ENCODE measurements at regions not wholly inside any gene's neighbourhood (a gene's known extent, or its start where the extent isn't known, plus 50 kb on each side); places are given as distances from the start of the nearest gene placed in this dataset.

GRCh38 chr6:98325366-98325765 lies 509.0 kb upstream of the POU3F2 start:
- H3K4me3 ChIP-seq (replicated peaks; ENCODE audit: insufficient read depth, low read length): no peak overlapping the region
- no peak for DNase-seq (ENCODE audit: low read depth in 1 of 2, low spot score in 1 of 2)

GRCh38 chr6:98333273-98333672 lies 501.1 kb upstream of the POU3F2 start:
- no peak for TF ChIP-seq GABPA (IDR thresholded peaks at IDR 0.05; ENCODE audit: low read depth)
- TF ChIP-seq CTCF (IDR thresholded peaks at IDR 0.05; ENCODE audit: insufficient read depth, low read length): no peak
- no peak for TF ChIP-seq SPI1 (IDR thresholded peaks at IDR 0.05; ENCODE audit: borderline replicate concordance, low read depth)
- TF ChIP-seq POLR2AphosphoS5 (IDR thresholded peaks at IDR 0.05; ENCODE audit: low read depth): no peak
- TF ChIP-seq REST (IDR thresholded peaks at IDR 0.05; ENCODE audit: insufficient replicate concordance, low read depth): no peak
- H3K27ac ChIP-seq (replicated peaks): no peak overlapping the region
- H3K4me3 ChIP-seq (replicated peaks; ENCODE audit: insufficient read depth, low read length): no peak overlapping the region
- H3K27me3 ChIP-seq (ENCODE audit: insufficient read depth, poor library complexity, severe bottlenecking): no peaks in the 10 kb centered on the region
- DNase-seq (ENCODE audit: low read depth in 1 of 2, low spot score in 1 of 2): no peak

More at GRCh38 chr6:98325366-98325765, 509.0 kb upstream of the POU3F2 start:
- Histone ChIP-seq H3K27me3 (ENCODE audit: insufficient read depth, poor library complexity, severe bottlenecking) (no peaks in the 10 kb centered on the region), H3K27ac (replicated peaks) (no peak overlapping the region)
- no peak for TF ChIP-seq SPI1 (IDR thresholded peaks at IDR 0.05; ENCODE audit: borderline replicate concordance, low read depth)
- no peak for TF ChIP-seq CTCF (IDR thresholded peaks at IDR 0.05; ENCODE audit: insufficient read depth, low read length)
- TF ChIP-seq GABPA (IDR thresholded peaks at IDR 0.05; ENCODE audit: low read depth): no peak
- no peak for TF ChIP-seq REST (IDR thresholded peaks at IDR 0.05; ENCODE audit: insufficient replicate concordance, low read depth)
- no peak for TF ChIP-seq POLR2AphosphoS5 (IDR thresholded peaks at IDR 0.05; ENCODE audit: low read depth)

GRCh38 chr6:98335594-98335993 lies 498.8 kb upstream of the POU3F2 start:
- H3K27me3 ChIP-seq (ENCODE audit: insufficient read depth, poor library complexity, severe bottlenecking): no peaks in the 10 kb centered on the region
- H3K27ac ChIP-seq (replicated peaks): no peak overlapping the region
- TF ChIP-seq CTCF (IDR thresholded peaks at IDR 0.05; ENCODE audit: insufficient read depth, low read length): no peak
- TF ChIP-seq REST (IDR thresholded peaks at IDR 0.05; ENCODE audit: insufficient replicate concordance, low read depth): no peak
- DNase-seq (ENCODE audit: low read depth in 1 of 2, low spot score in 1 of 2): no peak
- H3K4me3 ChIP-seq (replicated peaks; ENCODE audit: insufficient read depth, low read length): no peak overlapping the region

Data from HL-60 (cell line).